Ishikawa (cell line): ENCODE measurements at regions not wholly inside any gene's neighbourhood (a gene's known extent, or its start where the extent isn't known, plus 50 kb on each side); places are given as distances from the start of the nearest gene placed in this dataset.
A peak's percentile ranks its signal among the peaks of the same experiment; 100 is the strongest.

Source experiments
- CEBPB ChIP-seq: IDR thresholded peaks from 2 replicates; pipeline ENCODE4 v1.6.1; 2012
- CREB1 ChIP-seq: IDR thresholded peaks from 2 replicates; pipeline ENCODE4 v1.6.1; 2012; ENCODE audit warnings: low read depth
- EGR1 ChIP-seq: IDR thresholded peaks from 2 replicates; pipeline ENCODE4 v1.6.1; 2012
- EP300 ChIP-seq: IDR thresholded peaks from 2 replicates; pipeline ENCODE4 v1.6.1; 2012; ENCODE audit warnings: borderline replicate concordance
- FOXM1 ChIP-seq: IDR thresholded peaks from 2 replicates; pipeline ENCODE4 v1.6.1; 2012; ENCODE audit warnings: low read depth, borderline replicate concordance
- MAX ChIP-seq: IDR thresholded peaks from 2 replicates; pipeline ENCODE4 v1.6.1; 2012
- NFIC ChIP-seq: IDR thresholded peaks from 2 replicates; pipeline ENCODE4 v1.6.1; 2012
- RAD21 ChIP-seq: IDR thresholded peaks from 2 replicates; pipeline ENCODE4 v1.6.1; 2012; ENCODE audit warnings: low read depth
- REST ChIP-seq: IDR thresholded peaks from 2 replicates; pipeline ENCODE4 v1.6.1; 2012; ENCODE audit warnings: low read depth, mild to moderate bottlenecking
- TAF1 ChIP-seq: IDR thresholded peaks from 2 replicates; pipeline ENCODE4 v1.6.1; 2012; ENCODE audit warnings: low read depth, mild to moderate bottlenecking
- TCF12 ChIP-seq: IDR thresholded peaks from 2 replicates; pipeline ENCODE4 v1.6.1; 2012; ENCODE audit warnings: low read depth
- TEAD4 ChIP-seq: IDR thresholded peaks from 2 replicates; pipeline ENCODE4 v1.6.1; 2012
- YY1 ChIP-seq: IDR thresholded peaks from 2 replicates; pipeline ENCODE4 v1.6.1; 2012; ENCODE audit warnings: low read depth
- ZBTB7A ChIP-seq: IDR thresholded peaks from 2 replicates; pipeline ENCODE4 v1.6.1; 2012; ENCODE audit warnings: low read depth

DNA sequence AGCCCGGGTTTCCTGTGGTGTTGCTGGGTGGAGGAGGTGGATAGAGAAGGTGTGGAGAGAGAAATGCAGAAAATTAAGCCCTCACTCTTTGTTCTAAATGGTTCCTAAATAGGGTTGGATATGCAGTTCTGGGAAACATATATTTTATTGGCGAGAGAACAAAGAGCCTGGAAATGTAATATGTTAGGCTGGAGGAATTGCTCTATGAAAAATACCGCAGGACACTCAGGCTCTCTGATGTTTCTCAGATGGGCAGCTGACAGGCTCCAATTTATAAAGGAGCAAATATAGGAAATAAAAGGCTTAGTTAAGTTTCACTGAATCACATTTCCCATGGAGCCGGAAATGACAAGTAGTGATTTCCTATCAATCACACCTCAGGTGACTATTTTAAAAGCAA lies 428.0 kb downstream of the TMEM135 start:
- TF ChIP-seq TCF12 (no peak), ZBTB7A (no peak), RAD21 (no peak), CREB1 (no peak), EGR1 (no peak), MAX (no peak), EP300 (no peak), TAF1 (no peak)

GRCh38 chr11:87463486-87464102 lies 425.9 kb downstream of the TMEM135 start:
- TF ChIP-seq RAD21 (peak; percentile 60), EGR1 (no peak), CREB1 (no peak), EP300 (no peak)

DNA sequence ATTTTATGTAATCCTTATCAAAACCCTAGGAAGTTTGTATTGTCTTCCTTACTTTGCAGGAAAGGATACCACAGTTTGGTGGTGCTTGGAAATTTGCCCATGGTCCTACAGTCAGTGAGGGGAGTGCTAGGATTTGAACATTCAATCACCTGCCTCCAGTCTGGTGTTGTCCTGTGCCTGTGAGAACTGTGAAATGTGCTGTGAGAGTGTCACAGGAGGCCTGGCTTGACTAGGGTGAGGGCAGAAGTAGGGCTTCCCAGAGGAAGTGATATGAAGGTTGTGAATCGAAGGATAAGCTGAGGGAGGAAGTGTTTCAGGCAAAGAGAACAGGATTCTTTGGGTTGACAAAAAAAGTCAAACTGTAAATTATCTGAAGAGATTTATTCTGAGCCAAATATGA lies 424.4 kb downstream of the TMEM135 start:
- TF ChIP-seq RAD21 (no peak), MAX (no peak), REST (no peak)

- no peak for TF ChIP-seq MAX
- TF ChIP-seq CREB1: no peak
- TF ChIP-seq REST: no peak
Observed at GRCh38 chr11:87460842-87461637, 423.3 kb downstream of the TMEM135 start.

- TF ChIP-seq TAF1 (no peak), CREB1 (no peak)
Observed at GRCh38 chr11:87460279-87460678, 422.5 kb downstream of the TMEM135 start.

DNA sequence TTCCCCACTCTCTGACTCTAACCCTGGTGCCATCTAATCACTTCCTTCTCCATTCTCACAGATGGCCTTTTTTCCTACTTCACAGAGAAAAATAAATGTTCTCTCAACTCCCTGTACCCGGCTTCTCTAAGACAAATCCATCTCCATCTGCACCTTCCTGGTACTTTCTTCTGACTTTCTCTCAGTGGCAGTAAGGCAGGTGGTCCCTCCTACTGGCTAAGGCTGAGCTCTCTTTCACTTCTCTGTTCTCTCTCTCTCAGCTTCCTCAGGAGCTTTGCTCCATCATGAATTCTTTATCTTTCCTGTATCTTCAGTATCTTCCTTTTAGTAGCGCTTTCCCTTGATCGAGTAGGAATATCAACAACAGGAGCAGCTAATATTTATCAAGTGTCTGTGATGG lies 421.6 kb downstream of the TMEM135 start:
- no peak for TF ChIP-seq CEBPB
- TF ChIP-seq NFIC: no peak
- TF ChIP-seq TCF12: no peak
- no peak for TF ChIP-seq CREB1
- TF ChIP-seq FOXM1: no peak
- no peak for TF ChIP-seq RAD21
- TF ChIP-seq YY1: no peak
- no peak for TF ChIP-seq TEAD4
- TF ChIP-seq REST: no peak
- no peak for TF ChIP-seq EGR1
